ENCODE measurements at regions not wholly inside any gene's neighbourhood (a gene's known extent, or its start where the extent isn't known, plus 50 kb on each side); places are given as distances from the start of the nearest gene placed in this dataset.

- no peak for DNase-seq (ENCODE audit: low read depth in 4 of 4, low spot score in 1 of 4)
Measured at GRCh38 chr14:36465178-36465577, 54.9 kb downstream of the NKX2-1 start.

GRCh38 chr14:36462890-36463289 lies 57.1 kb downstream of the NKX2-1 start:
- no peak for DNase-seq (ENCODE audit: low read depth in 4 of 4, low spot score in 1 of 4)

- DNase-seq (ENCODE audit: low read depth in 4 of 4, low spot score in 1 of 4), result no peak
Measured at GRCh38 chr14:36455241-36455627, 64.8 kb downstream of the NKX2-1 start.

GRCh38 chr14:36454599-36455240 lies 65.3 kb downstream of the NKX2-1 start:
- DNase-seq (ENCODE audit: low read depth in 4 of 4, low spot score in 1 of 4), result no peak

- DNase-seq (ENCODE audit: low read depth in 4 of 4, low spot score in 1 of 4), result no peak
Measured at GRCh38 chr14:36452860-36453259, 67.2 kb downstream of the NKX2-1 start.

GRCh38 chr14:36451310-36452065 lies 68.5 kb downstream of the NKX2-1 start:
- DNase-seq (ENCODE audit: low read depth in 4 of 4, low spot score in 1 of 4), result no peak

GRCh38 chr14:36450550-36450949 lies 69.5 kb downstream of the NKX2-1 start:
- no peak for DNase-seq (ENCODE audit: low read depth in 4 of 4, low spot score in 1 of 4)

- no peak for DNase-seq (ENCODE audit: low read depth in 4 of 4, low spot score in 1 of 4)
Measured at GRCh38 chr14:36449903-36450302, 70.1 kb downstream of the NKX2-1 start.

GRCh38 chr14:36443374-36443773 lies 76.7 kb downstream of the NKX2-1 start:
- no peak for DNase-seq (ENCODE audit: low read depth in 4 of 4, low spot score in 1 of 4)

- DNase-seq (ENCODE audit: low read depth in 4 of 4, low spot score in 1 of 4), result no peak
Measured at GRCh38 chr14:36442824-36443241, 77.2 kb downstream of the NKX2-1 start.

- no peak for DNase-seq (ENCODE audit: low read depth in 4 of 4, low spot score in 1 of 4)
Measured at GRCh38 chr14:36441283-36441682, 78.7 kb downstream of the NKX2-1 start.

- no peak for DNase-seq (ENCODE audit: low read depth in 4 of 4, low spot score in 1 of 4)
Measured at GRCh38 chr14:36439766-36440165, 80.3 kb downstream of the NKX2-1 start.

GRCh38 chr14:36438883-36439282 lies 81.1 kb downstream of the NKX2-1 start:
- DNase-seq (ENCODE audit: low read depth in 4 of 4, low spot score in 1 of 4), result no peak

- no peak for DNase-seq (ENCODE audit: low read depth in 4 of 4, low spot score in 1 of 4)
Measured at GRCh38 chr14:36430662-36431084, 89.4 kb downstream of the NKX2-1 start.

- DNase-seq (ENCODE audit: low read depth in 4 of 4, low spot score in 1 of 4), result no peak
Measured at GRCh38 chr14:36430169-36430568, 89.9 kb downstream of the NKX2-1 start.

- DNase-seq (ENCODE audit: low read depth in 4 of 4, low spot score in 1 of 4), result no peak
Measured at GRCh38 chr14:36429692-36430091, 90.3 kb downstream of the NKX2-1 start.

GRCh38 chr14:36428350-36428749 lies 91.7 kb downstream of the NKX2-1 start:
- no peak for DNase-seq (ENCODE audit: low read depth in 4 of 4, low spot score in 1 of 4)

- no peak for DNase-seq (ENCODE audit: low read depth in 4 of 4, low spot score in 1 of 4)
Measured at GRCh38 chr14:36426836-36427235, 93.2 kb downstream of the NKX2-1 start.

GRCh38 chr14:36426113-36426512 lies 93.9 kb downstream of the NKX2-1 start:
- no peak for DNase-seq (ENCODE audit: low read depth in 4 of 4, low spot score in 1 of 4)

GRCh38 chr14:36424478-36425102 lies 95.4 kb downstream of the NKX2-1 start:
- DNase-seq (ENCODE audit: low read depth in 4 of 4, low spot score in 1 of 4), result no peak

- no peak for DNase-seq (ENCODE audit: low read depth in 4 of 4, low spot score in 1 of 4)
Measured at GRCh38 chr14:36423430-36423829, 96.6 kb downstream of the NKX2-1 start.

- DNase-seq (ENCODE audit: low read depth in 4 of 4, low spot score in 1 of 4), result no peak
Measured at GRCh38 chr14:36420149-36420687, 99.8 kb upstream of the MBIP start.
